Esophagus muscularis mucosa (tissue), 4 donors: ENCODE measurements at regions not wholly inside any gene's neighbourhood (a gene's known extent, or its start where the extent isn't known, plus 50 kb on each side); places are given as distances from the start of the nearest gene placed in this dataset.

Experiments used
- DNase-seq: peaks from one replicate; pipeline ENCODE4 v3.0.0-alpha.2; 2017; ENCODE audit errors: extremely low spot score
- H3K27ac ChIP-seq, 4 donors: fragments of 200-600 bp; sonication (generic); replicated peaks in 1 of 4; 1 replicate in 3 of 4; 2 replicates in 1 of 4; pipeline ENCODE4 v1.5.1; 2016 to 2019; ENCODE audit warnings: mild to moderate bottlenecking in 1 of 4
- H3K27me3 ChIP-seq, 4 donors: fragments of 200-600 bp; sonication (generic); one replicate each; pipeline versions ENCODE4 v1.5.1 to v1.6.0; 2016 to 2019
- H3K36me3 ChIP-seq, 4 donors: fragments of 200-600 bp; sonication (generic); one replicate each; pipeline ENCODE4 v1.5.1; 2016 to 2019
- H3K4me1 ChIP-seq, 4 donors: fragments of 200-600 bp; sonication (generic); one replicate each; pipeline ENCODE4 v1.5.1; 2016 to 2019
- H3K4me3 ChIP-seq, 4 donors: fragments of 200-600 bp; sonication (generic); 1 replicate in 2 of 4; 2 replicates in 2 of 4; pipeline ENCODE4 v1.5.1; 2016 to 2019; ENCODE audit warnings: mild to moderate bottlenecking in 4 of 4, moderate library complexity in 1 of 4
- H3K9me3 ChIP-seq, 4 donors: fragments of 200-600 bp; sonication (generic); 1 replicate in 3 of 4; 2 replicates in 1 of 4; pipeline ENCODE4 v1.5.1; 2016 to 2019
- CTCF ChIP-seq, 3 experiments: fragments of 200-600 bp in 2 of 3; fragments of 450-650 bp in 1 of 3; sonication (generic) in 2 of 3; IDR thresholded peaks; one replicate each; pipeline ENCODE4 v1.5.1; 2017 to 2019; ENCODE audit warnings: antibody characterized with exemption in 3 of 3, mild to moderate bottlenecking in 2 of 3, moderate library complexity in 1 of 3
- EP300 ChIP-seq: sonication (generic); formaldehyde crosslinking; IDR thresholded peaks from one replicate; pipeline ENCODE4 v1.6.1; 2017; ENCODE audit warnings: antibody characterized with exemption
- POLR2A ChIP-seq: fragments of 450-650 bp; IDR thresholded peaks from one replicate; pipeline ENCODE4 v1.6.1; 2017; ENCODE audit warnings: antibody characterized with exemption, moderate library complexity, mild to moderate bottlenecking, low read depth
- POLR2AphosphoS5 ChIP-seq, 2 donors: sonication (generic); formaldehyde crosslinking; IDR thresholded peaks; one replicate each; pipeline ENCODE4 v1.6.1; 2017; ENCODE audit warnings: antibody characterized with exemption in 2 of 2
- WGBS: methylation state at CpG from one replicate; pipeline ENCODE4 v1.1.5; 2018; 5-methylcytosine and 5-hydroxymethylcytosine counted together
- intact Hi-C: fragments of 100-400 bp; cut with DNase I; formaldehyde crosslinking; loops from one replicate; pipeline ENCODE4 v1.15.1; 2023

DNA sequence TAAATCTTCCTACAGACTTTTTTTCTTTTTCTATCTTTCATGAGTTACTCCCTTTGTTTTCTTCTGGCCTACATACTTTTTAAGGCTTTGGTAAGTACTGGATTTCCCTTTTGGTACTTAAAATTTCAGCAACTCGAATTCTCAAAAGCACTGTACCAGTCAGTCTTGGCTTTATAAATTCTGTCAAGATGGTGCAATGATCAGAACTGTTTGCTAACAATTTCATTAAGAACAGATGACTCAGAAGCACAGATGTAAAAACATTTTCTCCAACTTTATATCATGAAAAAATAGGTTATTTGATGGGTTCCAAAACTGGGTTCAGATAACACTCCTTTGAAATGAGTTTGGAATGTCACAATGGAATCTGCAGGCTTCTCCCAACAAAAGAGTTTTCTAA is 1961.8 kb upstream of the FLRT2 start:
- Histone ChIP-seq H3K4me1 (no peaks in the 10 kb centered on the region), H3K9me3 (no peaks in the 10 kb centered on the region), H3K36me3 (no peaks in the 10 kb centered on the region), H3K27me3 (no peaks in the 10 kb centered on the region), H3K27ac (no peak overlapping the region), H3K4me3 (no peak overlapping the region)
- DNase-seq: no peak
- intact Hi-C loops: no loop called here
- TF ChIP-seq POLR2A: no peak
- 71% methylated on average over 1 of the region's 1 CpG for WGBS

GRCh38 chr14:83575301-83575700 is 1954.6 kb upstream of the FLRT2 start:
- Histone ChIP-seq H3K27ac (no peak overlapping the region), H3K9me3 (no peaks in the 10 kb centered on the region), H3K36me3 (no peaks in the 10 kb centered on the region), H3K27me3 (no peaks in the 10 kb centered on the region), H3K4me1 (no peaks in the 10 kb centered on the region), H3K4me3 (no peak overlapping the region)
- intact Hi-C loops: no loop called here
- 88% methylated on average over 1 of the region's 1 CpG for WGBS
- no peak for TF ChIP-seq CTCF (IDR thresholded peaks at IDR 0.05)
- no peak for DNase-seq

GRCh38 chr14:83583201-83583600 is 1946.7 kb upstream of the FLRT2 start:
- Histone ChIP-seq H3K4me1 (no peaks in the 10 kb centered on the region), H3K27me3 (no peaks in the 10 kb centered on the region), H3K27ac (no peak overlapping the region), H3K4me3 (no peak overlapping the region), H3K36me3 (no peaks in the 10 kb centered on the region), H3K9me3 (no peaks in the 10 kb centered on the region)
- intact Hi-C loops: no loop called here
- no peak for TF ChIP-seq EP300
- DNase-seq: no peak

DNA sequence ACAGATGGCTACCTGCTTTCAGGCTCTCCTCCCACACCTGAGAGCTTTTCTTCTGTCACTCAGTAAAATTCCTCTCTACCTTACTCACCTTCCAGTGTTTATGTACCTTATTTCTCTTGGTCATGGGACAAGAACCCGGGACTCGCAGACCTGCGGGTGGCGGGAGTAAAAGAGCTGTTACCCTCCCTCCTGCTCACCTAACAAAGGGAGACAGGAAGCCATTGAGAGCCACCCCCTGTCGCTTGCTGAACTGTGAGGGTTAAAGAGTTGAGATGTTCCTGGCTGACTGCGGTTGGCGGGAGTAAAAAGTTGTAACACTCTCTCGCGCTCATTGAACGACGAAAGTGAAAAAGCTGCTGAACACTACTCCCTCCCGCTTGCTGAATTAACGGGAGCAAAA is 1935.1 kb upstream of the FLRT2 start:
- Histone ChIP-seq H3K9me3 (no peaks in the 10 kb centered on the region), H3K36me3 (no peaks in the 10 kb centered on the region), H3K4me3 (no peak overlapping the region), H3K27ac (no peak overlapping the region), H3K4me1 (no peaks in the 10 kb centered on the region), H3K27me3 (no peaks in the 10 kb centered on the region)
- DNase-seq: no peak
- intact Hi-C loops: no loop called here
- no peak for TF ChIP-seq CTCF (IDR thresholded peaks at IDR 0.05)
- no peak for TF ChIP-seq POLR2AphosphoS5 (IDR thresholded peaks at IDR 0.05)
- TF ChIP-seq POLR2A: no peak
- TF ChIP-seq EP300: no peak
- 92% methylated on average over 13 of the region's 13 CpGs for WGBS

GRCh38 chr14:83607682-83608081 is 1922.3 kb upstream of the FLRT2 start:
- Histone ChIP-seq H3K36me3 (no peaks in the 10 kb centered on the region), H3K27me3 (no peaks in the 10 kb centered on the region), H3K27ac (no peak overlapping the region), H3K9me3 (peaks cover 0 to 4% (median 0%) of the 10 kb centered on the region in 4 donors), H3K4me1 (no peaks in the 10 kb centered on the region), H3K4me3 (no peak overlapping the region)
- TF ChIP-seq CTCF (IDR thresholded peaks at IDR 0.05) (no peak), POLR2A (no peak), EP300 (no peak), POLR2AphosphoS5 (IDR thresholded peaks at IDR 0.05) (no peak)
- intact Hi-C loops: no loop called here
- DNase-seq: no peak
- WGBS: 92% methylated on average over 4 of the region's 9 CpGs

DNA sequence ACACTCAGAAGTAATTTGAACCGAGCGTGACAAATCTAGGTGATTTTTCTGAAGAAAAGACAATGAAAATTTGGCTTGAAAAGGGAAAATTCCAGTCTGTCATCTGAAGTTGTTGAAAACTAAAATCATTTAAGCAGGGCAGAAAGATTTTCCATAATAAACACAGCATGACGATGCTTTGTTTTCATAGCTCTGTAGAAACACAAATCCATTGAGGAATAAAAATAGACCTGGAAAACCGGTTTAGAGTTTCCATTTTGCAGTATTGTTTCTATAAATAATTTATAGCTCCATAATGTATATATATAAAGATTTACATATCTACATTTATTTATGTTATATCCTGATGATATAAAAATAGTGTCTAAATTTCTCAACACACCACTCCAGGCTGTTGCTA is 1918.5 kb upstream of the FLRT2 start:
- WGBS: 46% methylated on average over 4 of the region's 4 CpGs
- Histone ChIP-seq H3K27me3 (no peaks in the 10 kb centered on the region), H3K4me1 (no peaks in the 10 kb centered on the region), H3K4me3 (no peak overlapping the region), H3K9me3 (peaks cover 0 to 4% (median 0%) of the 10 kb centered on the region in 4 donors), H3K27ac (no peak overlapping the region), H3K36me3 (no peaks in the 10 kb centered on the region)
- no peak for TF ChIP-seq POLR2A
- no peak for TF ChIP-seq POLR2AphosphoS5 (IDR thresholded peaks at IDR 0.05)
- TF ChIP-seq CTCF (IDR thresholded peaks at IDR 0.05): no peak
- no peak for TF ChIP-seq EP300
- DNase-seq: no peak
- intact Hi-C loops: no loop called here
